ENCODE measurements at regions not wholly inside any gene's neighbourhood (a gene's known extent, or its start where the extent isn't known, plus 50 kb on each side); places are given as distances from the start of the nearest gene placed in this dataset.

DNA sequence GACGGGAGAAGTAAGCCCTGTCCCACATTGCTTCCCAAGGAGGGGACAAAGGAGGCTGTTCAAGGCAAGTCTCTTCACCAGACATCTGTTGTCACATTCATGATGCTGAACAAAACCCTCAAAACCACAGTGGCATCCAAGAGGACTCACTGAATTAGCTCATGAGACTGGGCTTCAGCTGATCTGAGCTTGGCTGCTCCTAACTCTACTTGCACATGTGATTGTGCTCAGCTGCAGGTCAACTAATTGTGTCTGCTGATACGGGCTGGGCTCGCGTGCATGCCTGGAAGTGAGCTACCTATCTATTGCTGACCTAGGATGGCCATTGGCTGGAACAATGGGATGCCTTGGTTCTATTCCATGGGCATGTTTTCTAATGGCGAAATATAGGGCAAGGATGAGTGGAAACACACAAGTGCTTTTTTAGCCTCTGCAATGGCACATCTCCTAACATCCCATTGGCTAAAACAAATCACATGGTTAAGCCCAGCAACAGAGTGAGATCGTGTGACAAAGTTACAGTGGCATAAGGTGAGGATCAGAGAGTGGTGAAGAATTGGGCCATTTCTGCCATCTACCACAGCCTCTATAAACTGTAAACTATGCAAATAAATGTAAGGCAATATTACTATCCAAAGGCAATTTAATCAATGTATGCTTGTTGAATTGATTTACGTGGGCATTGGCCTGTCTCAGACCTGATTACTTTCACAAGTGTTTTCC is 52.9 kb upstream of the CAPN13 start:
- no peak for DNase-seq
- Histone ChIP-seq H3K4me1 (no peaks in the 10 kb centered on the region), H3K27me3 (no peaks in the 10 kb centered on the region), H3K27ac (no peak overlapping the region), H3K4me3 (no peak overlapping the region), H3K36me3 (no peaks in the 10 kb centered on the region), H3K9me3 (no peaks in the 10 kb centered on the region)
- ATAC-seq, result no peak
- intact Hi-C loops (cut with DNase I), result loop anchor here (10.0 kb wide), 2 partner anchors 125 to 145 kb away; no protein-coding TSS in a partner anchor
- TF ChIP-seq, protein P1, sequence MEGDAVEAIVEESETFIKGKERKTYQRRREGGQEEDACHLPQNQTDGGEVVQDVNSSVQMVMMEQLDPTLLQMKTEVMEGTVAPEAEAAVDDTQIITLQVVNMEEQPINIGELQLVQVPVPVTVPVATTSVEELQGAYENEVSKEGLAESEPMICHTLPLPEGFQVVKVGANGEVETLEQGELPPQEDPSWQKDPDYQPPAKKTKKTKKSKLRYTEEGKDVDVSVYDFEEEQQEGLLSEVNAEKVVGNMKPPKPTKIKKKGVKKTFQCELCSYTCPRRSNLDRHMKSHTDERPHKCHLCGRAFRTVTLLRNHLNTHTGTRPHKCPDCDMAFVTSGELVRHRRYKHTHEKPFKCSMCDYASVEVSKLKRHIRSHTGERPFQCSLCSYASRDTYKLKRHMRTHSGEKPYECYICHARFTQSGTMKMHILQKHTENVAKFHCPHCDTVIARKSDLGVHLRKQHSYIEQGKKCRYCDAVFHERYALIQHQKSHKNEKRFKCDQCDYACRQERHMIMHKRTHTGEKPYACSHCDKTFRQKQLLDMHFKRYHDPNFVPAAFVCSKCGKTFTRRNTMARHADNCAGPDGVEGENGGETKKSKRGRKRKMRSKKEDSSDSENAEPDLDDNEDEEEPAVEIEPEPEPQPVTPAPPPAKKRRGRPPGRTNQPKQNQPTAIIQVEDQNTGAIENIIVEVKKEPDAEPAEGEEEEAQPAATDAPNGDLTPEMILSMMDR (IDR thresholded peaks at IDR 0.05), result no peak
- no peak for TF ChIP-seq POLR2A (IDR thresholded peaks at IDR 0.05)
- WGBS (ENCODE audit: insufficient coverage, low coverage, low lambda C conversion rate, missing lambda C conversion rate), result 48% methylated on average over 2 of the region's 7 CpGs
